ENCODE measurements at regions not wholly inside any gene's neighbourhood (a gene's known extent, or its start where the extent isn't known, plus 50 kb on each side); places are given as distances from the start of the nearest gene placed in this dataset.

- TF ChIP-seq, protein P1, sequence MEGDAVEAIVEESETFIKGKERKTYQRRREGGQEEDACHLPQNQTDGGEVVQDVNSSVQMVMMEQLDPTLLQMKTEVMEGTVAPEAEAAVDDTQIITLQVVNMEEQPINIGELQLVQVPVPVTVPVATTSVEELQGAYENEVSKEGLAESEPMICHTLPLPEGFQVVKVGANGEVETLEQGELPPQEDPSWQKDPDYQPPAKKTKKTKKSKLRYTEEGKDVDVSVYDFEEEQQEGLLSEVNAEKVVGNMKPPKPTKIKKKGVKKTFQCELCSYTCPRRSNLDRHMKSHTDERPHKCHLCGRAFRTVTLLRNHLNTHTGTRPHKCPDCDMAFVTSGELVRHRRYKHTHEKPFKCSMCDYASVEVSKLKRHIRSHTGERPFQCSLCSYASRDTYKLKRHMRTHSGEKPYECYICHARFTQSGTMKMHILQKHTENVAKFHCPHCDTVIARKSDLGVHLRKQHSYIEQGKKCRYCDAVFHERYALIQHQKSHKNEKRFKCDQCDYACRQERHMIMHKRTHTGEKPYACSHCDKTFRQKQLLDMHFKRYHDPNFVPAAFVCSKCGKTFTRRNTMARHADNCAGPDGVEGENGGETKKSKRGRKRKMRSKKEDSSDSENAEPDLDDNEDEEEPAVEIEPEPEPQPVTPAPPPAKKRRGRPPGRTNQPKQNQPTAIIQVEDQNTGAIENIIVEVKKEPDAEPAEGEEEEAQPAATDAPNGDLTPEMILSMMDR (IDR thresholded peaks at IDR 0.05; ENCODE audit: insufficient read depth, low read depth, low read length), result no peak
- no peak for TF ChIP-seq EZH2 (IDR thresholded peaks at IDR 0.05; ENCODE audit: insufficient read depth, low read length)
These were observed 716.5 kb upstream of the PRR20A start for GRCh38 chr13:56424246-56424645.

Data from astrocyte (in vitro differentiated cells and primary cell).